Neural progenitor cell (in vitro differentiated cells): ENCODE measurements at regions not wholly inside any gene's neighbourhood (a gene's known extent, or its start where the extent isn't known, plus 50 kb on each side); places are given as distances from the start of the nearest gene placed in this dataset.

Source experiments
- CTCF ChIP-seq: fragments of 200-600 bp; sonication (generic); IDR thresholded peaks from 2 replicates; pipeline ENCODE4 v1.5.1; 2017; ENCODE audit warnings: antibody characterized with exemption, mild to moderate bottlenecking
- EZH2 ChIP-seq: fragments of 200-600 bp; sonication (generic); IDR thresholded peaks from 2 replicates; pipeline ENCODE4 v1.6.1; 2017; ENCODE audit warnings: antibody characterized with exemption, mild to moderate bottlenecking, moderate library complexity
- EZH2phosphoT487 ChIP-seq: fragments of 200-600 bp; sonication (generic); IDR thresholded peaks from 2 replicates; pipeline ENCODE4 v1.6.1; 2017; ENCODE audit warnings: antibody characterized with exemption

GRCh38 chr2:236689981-236690380, 120.4 kb downstream of the ACKR3 start:
- TF ChIP-seq CTCF: no peak
- no peak for TF ChIP-seq EZH2
- no peak for TF ChIP-seq EZH2phosphoT487
